ENCODE measurements at regions not wholly inside any gene's neighbourhood (a gene's known extent, or its start where the extent isn't known, plus 50 kb on each side); places are given as distances from the start of the nearest gene placed in this dataset.
"Not testable (repeated sequence)": the region's sequence is repeated elsewhere in the genome, so short reads cannot be mapped to it uniquely, and the experiment has no call there.

DNA sequence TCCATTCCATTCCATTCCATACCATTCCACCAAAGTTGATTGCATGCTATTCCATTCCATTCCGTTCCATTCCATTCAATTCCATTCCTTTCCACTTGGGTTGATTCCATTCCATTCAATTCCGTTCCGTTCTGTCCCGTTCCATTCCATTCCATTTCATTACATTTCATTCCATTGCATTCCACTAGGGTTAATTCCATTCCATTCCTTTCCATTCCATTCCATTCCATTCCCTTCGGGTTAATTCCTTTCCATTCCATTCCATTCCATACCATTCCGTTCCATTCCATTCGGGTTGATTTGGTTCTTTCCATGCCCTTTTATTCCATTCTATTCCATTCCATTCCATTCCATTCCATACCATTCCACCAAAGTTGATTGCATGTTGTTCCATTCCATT, 131.9 kb downstream of the CWH43 start:
- not testable (repeated sequence) for DNase-seq

- DNase-seq, result not testable (repeated sequence)
Measured at GRCh38 chr4:49118379-49119212, 132.5 kb downstream of the CWH43 start.

- not testable (repeated sequence) for DNase-seq
Measured at GRCh38 chr4:49119345-49119744, 133.3 kb downstream of the CWH43 start.

GRCh38 chr4:49120042-49120779, 134.1 kb downstream of the CWH43 start:
- not testable (repeated sequence) for DNase-seq

GRCh38 chr4:49120804-49121203, 134.7 kb downstream of the CWH43 start:
- DNase-seq, result not testable (repeated sequence)

DNA sequence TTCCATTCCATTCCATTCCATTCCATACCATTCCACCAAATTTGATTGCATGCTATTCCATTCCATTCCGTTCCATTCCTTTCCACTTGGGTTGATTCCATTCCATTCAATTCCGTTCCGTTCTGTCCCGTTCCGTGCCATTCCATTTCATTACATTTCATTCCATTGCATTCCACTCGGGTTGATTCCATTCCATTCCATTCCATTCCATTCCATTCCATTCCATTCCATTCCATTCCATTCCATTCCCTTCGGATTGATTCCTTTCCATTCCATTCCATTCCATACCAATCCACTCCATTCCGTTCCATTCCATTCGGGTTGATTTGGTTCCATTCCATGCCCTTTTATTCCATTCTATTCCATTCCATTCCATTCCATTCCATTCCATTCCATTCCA, 140.4 kb downstream of the CWH43 start:
- DNase-seq, result not testable (repeated sequence)

GRCh38 chr4:49126858-49127257, 140.8 kb downstream of the CWH43 start:
- not testable (repeated sequence) for DNase-seq

GRCh38 chr4:49129385-49129784, 143.3 kb downstream of the CWH43 start:
- DNase-seq, result not testable (repeated sequence)

- DNase-seq, result not testable (repeated sequence)
Measured at GRCh38 chr4:49129870-49130269, 143.8 kb downstream of the CWH43 start.

- not testable (repeated sequence) for DNase-seq
Measured at GRCh38 chr4:49130724-49131123, 144.6 kb downstream of the CWH43 start.

- DNase-seq, result not testable (repeated sequence)
Measured at GRCh38 chr4:49137043-49137442, 151.0 kb downstream of the CWH43 start.

DNA sequence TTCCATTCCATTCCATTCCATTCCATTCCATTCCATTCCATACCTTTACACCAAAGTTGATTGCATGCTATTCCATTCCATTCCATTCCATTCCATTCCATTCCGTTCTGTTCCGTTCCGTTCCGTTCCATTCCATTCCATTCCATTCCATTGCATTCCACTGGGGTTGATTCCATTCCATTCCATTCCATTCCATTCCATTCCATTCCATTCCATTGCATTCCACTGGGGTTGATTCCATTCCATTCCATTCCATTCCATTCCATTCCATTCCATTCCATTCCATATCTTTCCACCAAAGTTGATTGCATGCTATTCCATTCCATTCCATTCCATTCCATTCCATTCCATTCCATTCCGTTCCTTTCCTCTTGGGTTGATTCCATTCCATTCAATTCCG, 151.9 kb downstream of the CWH43 start:
- not testable (repeated sequence) for DNase-seq

DNA sequence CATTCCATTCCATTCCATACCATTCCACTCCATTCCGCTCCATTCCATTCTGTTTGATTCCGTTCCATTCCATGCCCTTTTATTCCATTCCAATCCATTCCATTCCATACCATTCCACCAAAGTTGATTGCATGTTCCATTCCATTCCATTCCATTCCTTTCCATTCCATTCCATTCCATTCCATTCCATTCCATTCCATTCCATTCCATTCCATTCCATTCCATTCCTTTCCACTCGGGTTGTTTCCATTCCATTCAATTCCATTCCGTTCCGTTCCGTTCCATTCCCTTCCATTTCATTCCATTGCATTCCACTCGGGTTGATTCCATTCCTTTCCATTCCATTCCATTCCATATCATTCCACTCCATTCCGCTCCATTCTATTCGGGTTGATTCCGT, 152.7 kb downstream of the CWH43 start:
- DNase-seq, result not testable (repeated sequence)

DNA sequence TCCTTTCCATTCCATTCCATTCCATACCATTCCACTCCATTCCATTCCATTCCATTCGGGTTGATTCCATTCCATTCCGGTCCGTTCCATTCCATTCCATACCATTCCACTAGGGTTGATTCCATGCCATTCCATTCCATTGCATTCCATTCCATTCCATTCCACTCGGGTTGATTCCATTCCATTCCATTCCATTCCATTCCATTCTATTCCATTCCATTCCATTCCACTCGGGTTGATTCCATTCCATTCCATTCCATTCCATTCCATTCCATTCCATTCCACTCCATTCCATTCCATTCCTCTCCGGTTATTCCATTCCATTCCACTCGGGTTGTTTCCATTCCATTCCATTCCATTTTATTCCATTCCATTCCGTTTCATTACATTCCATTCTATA, 153.4 kb downstream of the CWH43 start:
- not testable (repeated sequence) for DNase-seq

GRCh38 chr4:49140351-49140750, 154.3 kb downstream of the CWH43 start:
- peak; percentile 32 for DNase-seq

GRCh38 chr4:49141955-49142354, 155.9 kb downstream of the CWH43 start:
- not testable (repeated sequence) for DNase-seq

DNA sequence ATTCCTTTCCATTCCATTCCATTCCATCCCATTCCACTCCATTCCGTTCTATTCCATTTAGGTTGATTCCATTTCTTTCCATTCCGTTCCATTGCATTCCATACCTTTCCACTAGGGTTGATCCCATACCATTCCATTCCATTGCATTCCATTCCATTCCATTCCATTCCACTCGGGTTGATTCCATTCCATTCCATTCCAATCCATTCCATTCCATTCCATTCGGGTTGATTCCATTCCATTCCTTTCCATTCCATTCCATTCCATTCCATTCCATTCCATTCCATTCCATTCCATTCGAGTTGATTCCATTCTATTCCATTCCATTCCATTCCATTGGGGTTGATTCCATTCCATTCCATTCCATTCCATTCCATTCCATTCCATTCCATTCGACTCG, 161.1 kb downstream of the CWH43 start:
- DNase-seq, result not testable (repeated sequence)

DNA sequence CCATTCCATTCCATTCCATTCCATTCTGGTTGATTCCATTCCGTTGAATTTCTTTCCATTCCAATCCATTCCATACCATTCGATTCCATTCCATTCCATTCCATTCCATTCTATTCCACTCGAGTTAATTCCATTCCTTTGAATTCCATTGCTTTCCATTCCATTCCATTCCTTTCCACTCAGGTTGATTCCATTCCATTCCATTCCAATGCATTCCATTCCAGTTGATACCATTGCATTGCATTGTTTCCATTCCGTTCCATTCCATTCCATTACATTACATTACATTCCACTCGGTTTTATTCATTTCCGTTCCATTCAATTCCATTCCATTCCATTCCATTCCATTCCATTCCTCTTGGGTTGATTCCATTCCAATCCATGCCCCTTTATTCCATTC, 161.5 kb downstream of the CWH43 start:
- not testable (repeated sequence) for DNase-seq

- DNase-seq, result not testable (repeated sequence)
Measured at GRCh38 chr4:49149006-49149975, 163.2 kb downstream of the CWH43 start.

GRCh38 chr4:49150351-49151083, 164.4 kb downstream of the CWH43 start:
- DNase-seq, result not testable (repeated sequence)

GRCh38 chr4:49153011-49153410, 166.9 kb downstream of the CWH43 start:
- DNase-seq, result not testable (repeated sequence)

Data from stimulated activated CD8-positive, alpha-beta memory T cell treated with anti-CD3 and anti-CD28 coated beads, Interleukin-4, amount 100 ng/mL, for 48 hours (primary cell).